Astrocyte (in vitro differentiated cells and primary cell): ENCODE measurements at regions not wholly inside any gene's neighbourhood (a gene's known extent, or its start where the extent isn't known, plus 50 kb on each side); places are given as distances from the start of the nearest gene placed in this dataset.

Experiments used
- CTCF ChIP-seq: IDR thresholded peaks from 2 replicates; pipeline ENCODE4 v1.5.1; 2011; ENCODE audit warnings: low read depth, mild to moderate bottlenecking, inconsistent platforms, low read length, moderate library complexity; ENCODE audit not compliant: insufficient read depth
- EZH2 ChIP-seq: IDR thresholded peaks from 2 replicates; pipeline ENCODE4 v1.6.1; 2012; ENCODE audit warnings: mild to moderate bottlenecking, low read length, inconsistent platforms; ENCODE audit not compliant: insufficient read depth

GRCh38 chr2:8380566-8380965, 301.3 kb upstream of the ID2 start:
- TF ChIP-seq CTCF, result no peak
- TF ChIP-seq EZH2, result no peak
